A549 (cell line): ENCODE measurements at regions not wholly inside any gene's neighbourhood (a gene's known extent, or its start where the extent isn't known, plus 50 kb on each side); places are given as distances from the start of the nearest gene placed in this dataset.

ENCODE experiments used
- ATAC-seq, 2 experiments: fragments of 200-7000 bp in 1 of 2; fragments of >200 bp in 1 of 2; cut with Nextera tagmentation in 1 of 2; cut with Tn5 transposase in 1 of 2; 3 replicates each; pipeline versions ENCODE4 v1.8.0 to v1.9.1; 2018 to 2020; ENCODE audit warnings: mild to moderate bottlenecking in 1 of 2, moderate library complexity in 1 of 2
- CTCF ChIA-PET: fragments of 300-600 bp; sonication (Branson Sonifier 250); formaldehyde crosslinking; extraction: SDS; loops from one replicate; lab custom pipeline; 2021; ENCODE audit warnings: antibody characterized with exemption, inconsistent platforms; lab: Yijun Ruan, JAX
- POLR2A ChIA-PET: fragments of 350-600 bp; formaldehyde crosslinking; extraction: SDS; loops from one replicate; lab custom pipeline; 2021; ENCODE audit warnings: antibody characterized with exemption, inconsistent platforms; lab: Yijun Ruan, JAX
- DNase-seq, 2 experiments: peaks; one replicate each; pipeline versions ENCODE4 v3.0.0 to v3.0.0-alpha.2; 2011 to 2016; ENCODE audit warnings: low read depth in 1 of 2, low spot score in 1 of 2
- FAIRE-seq: peaks from 2 replicates; lab custom pipeline; 2011; peaks lifted over from hg19 to GRCh38; lab: Jason Lieb, UNC
- H3K27ac ChIP-seq, 2 experiments: fragments of >200 bp; sonication (Bioruptor Twin); formaldehyde crosslinking; 3 replicates each; pipeline ENCODE4 v1.5.1; 2016 to 2017
- H3K4me1 ChIP-seq: fragments of >200 bp; sonication (Bioruptor Twin); formaldehyde crosslinking; 3 replicates; pipeline ENCODE4 v1.6.1; 2016
- H3K4me2 ChIP-seq: fragments of >200 bp; sonication (Bioruptor Twin); formaldehyde crosslinking; 3 replicates; pipeline ENCODE4 v1.6.1; 2016
- H3K4me3 ChIP-seq: fragments of >200 bp; sonication (Bioruptor Twin); formaldehyde crosslinking; 3 replicates; pipeline ENCODE4 v1.5.1; 2016
- H3K9me3 ChIP-seq: fragments of >200 bp; sonication (Bioruptor Twin); formaldehyde crosslinking; 3 replicates; pipeline ENCODE4 v1.6.1; 2016
- BHLHE40 ChIP-seq: IDR thresholded peaks from 2 replicates; pipeline ENCODE4 v1.6.1; 2012; ENCODE audit warnings: low read depth, low read length, inconsistent platforms
- CBX8 ChIP-seq: fragments of 200-600 bp; sonication (generic); IDR thresholded peaks from 2 replicates; pipeline ENCODE4 v1.6.1; 2016
- CHD2 ChIP-seq: fragments of 150-350 bp; IDR thresholded peaks from 2 replicates; pipeline ENCODE4 v1.6.1; 2014; ENCODE audit warnings: low read length; ENCODE audit not compliant: partially characterized antibody
- EHF ChIP-seq: fragments of 250-450 bp; sonication (Bioruptor Pico); IDR thresholded peaks from 2 replicates; pipeline ENCODE4 v1.5.0; 2020; ENCODE audit warnings: mild to moderate bottlenecking
- ESRRA ChIP-seq: fragments of 150-350 bp; IDR thresholded peaks from 2 replicates; pipeline ENCODE4 v1.6.1; 2014; ENCODE audit warnings: mild to moderate bottlenecking, low read length, borderline replicate concordance
- FOSB ChIP-seq: fragments of 250-450 bp; sonication (Bioruptor Pico); IDR thresholded peaks from 2 replicates; pipeline ENCODE4 v1.5.0; 2020; ENCODE audit warnings: mild to moderate bottlenecking, moderate library complexity
- FOXS1 ChIP-seq: fragments of 250-450 bp; sonication (Bioruptor Pico); IDR thresholded peaks from 2 replicates; pipeline ENCODE4 v1.5.0; 2020; ENCODE audit warnings: mild to moderate bottlenecking, moderate library complexity
- GATA3 ChIP-seq: IDR thresholded peaks from 2 replicates; pipeline ENCODE4 v1.6.1; 2012; ENCODE audit warnings: borderline replicate concordance
- HMGXB4 ChIP-seq: fragments of 250-450 bp; sonication (Bioruptor Pico); IDR thresholded peaks from 2 replicates; pipeline ENCODE4 v1.5.0; 2021; ENCODE audit warnings: mild to moderate bottlenecking, moderate library complexity, borderline replicate concordance
- HOXA7 ChIP-seq: fragments of 250-450 bp; sonication (Bioruptor Pico); IDR thresholded peaks from 2 replicates; pipeline ENCODE4 v1.5.0; 2020; ENCODE audit warnings: mild to moderate bottlenecking, moderate library complexity
- HOXB5 ChIP-seq: fragments of 250-450 bp; sonication (Bioruptor Pico); IDR thresholded peaks from 2 replicates; pipeline ENCODE4 v1.5.0; 2020; ENCODE audit warnings: mild to moderate bottlenecking, moderate library complexity
- JUN ChIP-seq, 2 experiments: fragments of >200 bp; sonication (Bioruptor Twin); formaldehyde crosslinking; IDR thresholded peaks; 2 replicates in 1 of 2; 3 replicates in 1 of 2; pipeline ENCODE4 v1.6.1; 2016 to 2017
- KDM5A ChIP-seq: fragments of 200-600 bp; sonication (generic); IDR thresholded peaks from 2 replicates; pipeline ENCODE4 v1.6.1; 2016; ENCODE audit warnings: antibody characterized with exemption, mild to moderate bottlenecking
- MAFK ChIP-seq: fragments of 450-650 bp; IDR thresholded peaks from 2 replicates; pipeline ENCODE4 v1.6.1; 2014; ENCODE audit not compliant: partially characterized antibody
- MAX ChIP-seq: IDR thresholded peaks from 2 replicates; pipeline ENCODE4 v1.6.1; 2012
- MAZ ChIP-seq: fragments of 150-350 bp; IDR thresholded peaks from 2 replicates; pipeline ENCODE4 v1.6.1; 2014; ENCODE audit warnings: antibody characterized with exemption, low read depth, low read length, borderline replicate concordance
- MYC ChIP-seq: IDR thresholded peaks from 2 replicates; pipeline ENCODE4 v1.6.1; 2012; ENCODE audit warnings: mild to moderate bottlenecking, inconsistent platforms, low read length, improper control_type of control experiment, borderline replicate concordance
- NFE2L2 ChIP-seq: fragments of 150-350 bp; conservative IDR thresholded peaks from 2 replicates; pipeline ENCODE4 v1.6.1; 2014; ENCODE audit warnings: low read length
- NPAS2 ChIP-seq: fragments of 250-450 bp; sonication (Bioruptor Pico); IDR thresholded peaks from 2 replicates; pipeline ENCODE4 v1.8.0; 2022; ENCODE audit warnings: mild to moderate bottlenecking, moderate library complexity, borderline replicate concordance
- NR3C1 ChIP-seq: fragments of >200 bp; sonication (Bioruptor Twin); formaldehyde crosslinking; IDR thresholded peaks from 3 replicates; pipeline ENCODE4 v1.6.1; 2017
- PBX3 ChIP-seq: IDR thresholded peaks from 2 replicates; pipeline ENCODE4 v1.6.1; 2012
- RAD21 ChIP-seq, 2 experiments: fragments of >200 bp in 1 of 2; sonication (Bioruptor Twin) in 1 of 2; formaldehyde crosslinking in 1 of 2; IDR thresholded peaks in 1 of 2; conservative IDR thresholded peaks in 1 of 2; 2 replicates in 1 of 2; 3 replicates in 1 of 2; pipeline ENCODE4 v1.6.1; 2012 to 2018; ENCODE audit warnings: inconsistent platforms in 1 of 2
- TFCP2L1 ChIP-seq: fragments of 250-450 bp; sonication (Bioruptor Pico); IDR thresholded peaks from 2 replicates; pipeline ENCODE4 v1.5.0; 2021; ENCODE audit warnings: mild to moderate bottlenecking
- TP53 ChIP-seq: fragments of 250-450 bp; sonication (Bioruptor Pico); IDR thresholded peaks from 2 replicates; pipeline ENCODE4 v1.5.0; 2021; ENCODE audit warnings: mild to moderate bottlenecking, moderate library complexity
- ZNF302 ChIP-seq: fragments of 250-450 bp; sonication (Bioruptor Pico); IDR thresholded peaks from 2 replicates; pipeline ENCODE4 v1.9.0; 2021; ENCODE audit warnings: inconsistent platforms, mild to moderate bottlenecking, moderate library complexity
- WGBS: methylation state at CpG from one replicate; pipeline ENCODE4 v1.1.6; 2017; ENCODE audit errors: missing lambda C conversion rate; 5-methylcytosine and 5-hydroxymethylcytosine counted together

- FAIRE-seq = no peak
- TF ChIP-seq MYC (no peak), PBX3 (no peak), CHD2 (no peak), CBX8 (no peak), HMGXB4 (CRISPR knock-in tag) (no peak), MAFK (no peak), FOSB (CRISPR knock-in tag) (no peak), EHF (no peak), ESRRA (no peak), ZNF302 (CRISPR knock-in tag) (no peak)
- TF ChIP-seq, all 56 proteins: peak for 0
- Histone ChIP-seq H3K27ac (no peak overlapping the region), H3K9me3 (no peaks in the 10 kb centered on the region), H3K4me2 (no peak overlapping the region), H3K4me1 (peaks cover 11% of the 10 kb centered on the region; the same call in 2 of the 3 replicates), H3K4me3 (no peak overlapping the region)
- POLR2A ChIA-PET = no interaction called here
- CTCF ChIA-PET = no interaction called here
- DNase-seq = no peak
- no peak for ATAC-seq
- 100% methylated on average over 2 of the region's 2 CpGs for WGBS
Measured at GRCh38 chr16:48050871-48051270, 104.9 kb downstream of the ABCC12 start.

- Histone ChIP-seq H3K27ac (no peak overlapping the region), H3K9me3 (no peaks in the 10 kb centered on the region), H3K4me1 (peaks cover 7% of the 10 kb centered on the region; the same call in 2 of the 3 replicates), H3K4me2 (no peak overlapping the region), H3K4me3 (no peak overlapping the region)
- no peak for TF ChIP-seq NFE2L2
- no peak for TF ChIP-seq HOXB5 (CRISPR knock-in tag)
- TF ChIP-seq ESRRA = no peak
- no peak for TF ChIP-seq KDM5A
- no peak for TF ChIP-seq BHLHE40
- no peak for TF ChIP-seq TP53 (CRISPR knock-in tag)
- no peak for TF ChIP-seq PBX3
- TF ChIP-seq HOXA7 (CRISPR knock-in tag) = no peak
- no peak for TF ChIP-seq JUN (IDR thresholded peaks at IDR 0.05)
- no peak for TF ChIP-seq FOXS1
- TF ChIP-seq TFCP2L1 = no peak
- TF ChIP-seq RAD21 (conservative IDR thresholded peaks at IDR 0.05 in 1 of 2, IDR thresholded peaks at IDR 0.05 in 1 of 2) = no peak
- no peak for TF ChIP-seq MAX
- no peak for TF ChIP-seq MYC
- no peak for TF ChIP-seq GATA3
- no peak for TF ChIP-seq MAZ
- no peak for TF ChIP-seq NR3C1
- TF ChIP-seq CHD2 = no peak
- TF ChIP-seq ZNF302 (CRISPR knock-in tag) = no peak
- no peak for TF ChIP-seq NPAS2
- ATAC-seq = no peak
- POLR2A ChIA-PET = no interaction called here
- CTCF ChIA-PET = interaction anchor here (1.0 kb wide), 1 partner anchor 1031 kb away, joined by 3 read pairs; no protein-coding TSS in a partner anchor
- FAIRE-seq = no peak
- DNase-seq = no peak
- 64% methylated on average over 3 of the region's 3 CpGs for WGBS
Measured at GRCh38 chr16:48049847-48050246, 105.9 kb downstream of the ABCC12 start.
